ENCODE measurements at regions not wholly inside any gene's neighbourhood (a gene's known extent, or its start where the extent isn't known, plus 50 kb on each side); places are given as distances from the start of the nearest gene placed in this dataset.

DNA sequence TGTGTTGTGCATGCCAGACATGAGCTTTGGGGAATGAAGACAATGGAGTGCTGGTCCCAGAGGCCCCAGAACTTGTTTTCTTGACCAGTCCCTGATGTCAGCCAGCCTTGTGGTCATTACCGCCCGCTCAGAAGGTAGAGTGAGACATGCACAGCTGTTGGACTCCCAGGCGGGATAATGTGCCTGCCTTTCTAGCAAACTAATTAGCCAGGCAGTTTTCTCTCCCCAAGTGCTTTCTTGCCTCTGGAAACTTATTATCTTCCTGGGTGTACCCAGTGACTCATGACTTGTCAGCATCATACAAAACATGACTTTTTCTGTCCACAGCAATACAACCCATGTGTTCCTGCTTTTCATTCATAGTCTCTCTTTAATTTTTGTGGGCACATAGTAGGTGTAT, 131.1 kb downstream of the RMI1 start:
- TF ChIP-seq YY1 (IDR thresholded peaks at IDR 0.05; ENCODE audit: low read depth) (no peak), EGR1 (IDR thresholded peaks at IDR 0.05) (no peak), RAD21 (IDR thresholded peaks at IDR 0.05; ENCODE audit: low read depth) (no peak)
- TF ChIP-seq, protein P1, sequence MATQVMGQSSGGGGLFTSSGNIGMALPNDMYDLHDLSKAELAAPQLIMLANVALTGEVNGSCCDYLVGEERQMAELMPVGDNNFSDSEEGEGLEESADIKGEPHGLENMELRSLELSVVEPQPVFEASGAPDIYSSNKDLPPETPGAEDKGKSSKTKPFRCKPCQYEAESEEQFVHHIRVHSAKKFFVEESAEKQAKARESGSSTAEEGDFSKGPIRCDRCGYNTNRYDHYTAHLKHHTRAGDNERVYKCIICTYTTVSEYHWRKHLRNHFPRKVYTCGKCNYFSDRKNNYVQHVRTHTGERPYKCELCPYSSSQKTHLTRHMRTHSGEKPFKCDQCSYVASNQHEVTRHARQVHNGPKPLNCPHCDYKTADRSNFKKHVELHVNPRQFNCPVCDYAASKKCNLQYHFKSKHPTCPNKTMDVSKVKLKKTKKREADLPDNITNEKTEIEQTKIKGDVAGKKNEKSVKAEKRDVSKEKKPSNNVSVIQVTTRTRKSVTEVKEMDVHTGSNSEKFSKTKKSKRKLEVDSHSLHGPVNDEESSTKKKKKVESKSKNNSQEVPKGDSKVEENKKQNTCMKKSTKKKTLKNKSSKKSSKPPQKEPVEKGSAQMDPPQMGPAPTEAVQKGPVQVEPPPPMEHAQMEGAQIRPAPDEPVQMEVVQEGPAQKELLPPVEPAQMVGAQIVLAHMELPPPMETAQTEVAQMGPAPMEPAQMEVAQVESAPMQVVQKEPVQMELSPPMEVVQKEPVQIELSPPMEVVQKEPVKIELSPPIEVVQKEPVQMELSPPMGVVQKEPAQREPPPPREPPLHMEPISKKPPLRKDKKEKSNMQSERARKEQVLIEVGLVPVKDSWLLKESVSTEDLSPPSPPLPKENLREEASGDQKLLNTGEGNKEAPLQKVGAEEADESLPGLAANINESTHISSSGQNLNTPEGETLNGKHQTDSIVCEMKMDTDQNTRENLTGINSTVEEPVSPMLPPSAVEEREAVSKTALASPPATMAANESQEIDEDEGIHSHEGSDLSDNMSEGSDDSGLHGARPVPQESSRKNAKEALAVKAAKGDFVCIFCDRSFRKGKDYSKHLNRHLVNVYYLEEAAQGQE (IDR thresholded peaks at IDR 0.05; ENCODE audit: low read depth): no peak
